HG03469 (cell line): ENCODE measurements at regions not wholly inside any gene's neighbourhood (a gene's known extent, or its start where the extent isn't known, plus 50 kb on each side); places are given as distances from the start of the nearest gene placed in this dataset.
A peak's percentile ranks its signal among the peaks of the same experiment; 100 is the strongest.
"Not testable (repeated sequence)": the region's sequence is repeated elsewhere in the genome, so short reads cannot be mapped to it uniquely, and the experiment has no call there.

Experiments
- ATAC-seq: cut with Tn5 transposase; IDR thresholded peaks from one replicate; pipeline ENCODE4 v1.9.1; 2021; ENCODE audit warnings: mild to moderate bottlenecking, moderate library complexity, moderate number of reproducible peaks; ENCODE audit not compliant: unreplicated experiment

DNA sequence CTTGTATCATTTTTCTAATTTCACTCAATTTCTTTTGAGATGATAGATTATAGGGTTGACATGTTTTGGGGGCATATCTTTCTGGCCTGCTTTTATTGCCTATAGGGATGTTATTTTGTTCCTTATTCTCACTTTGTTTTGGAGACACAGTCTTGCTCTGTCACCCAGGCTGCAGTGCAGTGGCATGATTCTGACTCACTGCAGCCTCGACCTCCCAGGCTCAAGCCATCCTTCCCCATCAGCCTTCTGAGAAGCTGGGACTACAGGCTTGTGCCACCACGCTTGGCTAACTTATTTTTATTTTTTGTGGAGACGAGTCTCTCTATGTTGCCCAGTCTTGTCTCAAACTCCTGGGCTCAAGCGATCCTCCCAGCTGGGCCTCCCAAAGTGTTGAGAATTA lies 72.8 kb upstream of the FAN1 start:
- ATAC-seq = no peak

DNA sequence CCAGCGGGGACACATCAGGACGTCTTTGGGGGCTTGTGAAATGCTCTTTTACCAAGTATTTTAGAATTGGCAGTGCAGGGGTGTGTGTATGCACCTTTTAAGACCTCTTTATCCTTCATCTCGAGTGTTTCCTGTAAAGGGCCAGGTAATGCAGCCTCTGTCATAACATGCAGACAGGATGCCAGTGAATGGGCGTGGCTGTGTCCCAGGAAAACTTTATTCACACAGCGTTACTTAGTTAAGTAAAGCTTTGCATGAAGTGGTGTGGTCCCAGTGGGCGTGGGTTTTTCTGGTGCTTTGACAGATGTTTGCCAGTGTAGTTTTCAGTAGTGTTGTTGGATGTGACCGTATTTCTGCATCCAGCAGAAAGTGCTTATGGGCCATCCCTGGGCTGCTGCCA lies 70.3 kb upstream of the FAN1 start:
- ATAC-seq = not testable (repeated sequence)

DNA sequence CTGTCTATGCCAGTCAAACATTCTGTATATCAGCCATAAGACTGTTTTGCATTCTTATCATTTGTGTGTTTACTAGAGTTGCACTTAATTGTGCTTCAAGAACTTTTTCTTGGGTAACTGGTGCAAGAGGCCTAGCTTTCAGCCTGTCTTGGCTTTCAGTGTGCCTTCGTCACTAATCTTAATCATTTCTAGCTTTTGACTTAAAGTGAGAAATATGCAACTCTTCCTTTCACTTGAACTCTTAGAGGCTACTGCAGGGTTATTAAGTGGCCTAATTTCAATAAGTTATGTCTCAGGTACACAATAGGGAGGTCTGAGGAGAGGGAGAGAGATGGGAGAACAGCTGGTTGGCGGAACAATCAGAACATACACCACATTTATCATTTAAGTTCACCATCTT lies 62.1 kb upstream of the FAN1 start:
- ATAC-seq = not testable (repeated sequence)

DNA sequence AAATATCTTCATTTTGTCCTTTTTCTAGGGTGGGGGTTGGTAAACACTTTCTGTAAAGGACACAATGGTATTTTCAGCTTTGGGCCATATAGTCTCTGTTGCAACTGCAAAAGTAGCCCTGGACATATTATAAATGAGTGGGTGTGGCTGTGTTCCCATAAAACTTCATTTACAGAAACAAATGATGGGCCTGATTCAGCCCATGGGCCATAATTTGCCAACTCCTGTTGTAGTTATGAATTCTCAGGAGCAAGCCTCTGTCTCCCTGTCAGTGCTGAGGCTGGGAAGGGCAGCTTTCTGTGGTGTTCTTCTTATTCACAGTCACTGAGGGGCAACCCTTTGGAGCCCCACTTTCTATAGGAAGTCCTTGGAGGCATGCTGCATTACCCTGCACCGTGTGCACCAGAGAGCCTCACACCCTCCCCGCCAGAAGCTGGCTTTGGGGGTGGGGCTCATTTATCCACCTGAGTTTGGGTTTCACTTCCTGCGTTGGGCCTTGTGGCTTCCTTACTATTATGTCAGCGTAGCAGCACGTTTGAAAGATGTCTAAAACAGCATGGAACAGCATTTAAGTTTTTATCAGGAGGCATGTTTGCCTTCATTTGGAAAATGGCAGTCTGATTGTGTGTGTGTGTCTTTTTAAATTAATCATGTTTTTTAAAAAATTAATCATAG lies 60.8 kb upstream of the FAN1 start:
- peak; percentile 97 for ATAC-seq

DNA sequence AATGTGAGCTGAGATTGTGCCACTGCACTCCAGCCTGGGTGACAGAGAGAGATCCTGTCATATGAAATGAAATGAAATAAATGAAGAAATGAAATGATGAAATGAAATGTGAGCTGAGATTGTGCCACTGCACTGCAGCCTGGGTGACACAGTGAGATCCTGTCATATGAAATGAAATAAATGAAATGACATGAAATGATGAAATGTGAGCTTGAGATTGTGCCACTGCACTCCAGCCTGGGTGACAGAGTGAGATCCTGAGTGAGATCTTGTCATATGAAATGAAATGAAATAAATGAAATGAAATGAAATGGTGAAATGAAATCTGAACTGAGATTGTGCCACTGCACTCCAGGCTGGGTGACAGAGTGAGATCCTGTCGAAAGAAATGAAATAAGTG lies 58.2 kb upstream of the FAN1 start:
- not testable (repeated sequence) for ATAC-seq
